ENCODE measurements at regions not wholly inside any gene's neighbourhood (a gene's known extent, or its start where the extent isn't known, plus 50 kb on each side); places are given as distances from the start of the nearest gene placed in this dataset.

- DNase-seq (ENCODE audit: low read depth) = no peak
- no peak overlapping the region for H3K4me3 ChIP-seq (ENCODE audit: low read depth, low read length)
- no peak for TF ChIP-seq CTCF (IDR thresholded peaks at IDR 0.05; ENCODE audit: insufficient read depth, low read depth, low read length, missing control alignments)
Observed at GRCh38 chr22:22084089-22084711, 101.6 kb upstream of the TOP3B start.

GRCh38 chr22:22082960-22083359 lies 100.4 kb upstream of the TOP3B start:
- no peak for DNase-seq (ENCODE audit: low read depth)
- no peak overlapping the region for H3K4me3 ChIP-seq (ENCODE audit: low read depth, low read length)
- no peak for TF ChIP-seq CTCF (IDR thresholded peaks at IDR 0.05; ENCODE audit: insufficient read depth, low read depth, low read length, missing control alignments)

GRCh38 chr22:22082229-22082835 lies 99.7 kb upstream of the TOP3B start:
- DNase-seq (ENCODE audit: low read depth) = no peak
- no peak for TF ChIP-seq CTCF (IDR thresholded peaks at IDR 0.05; ENCODE audit: insufficient read depth, low read depth, low read length, missing control alignments)
- no peak overlapping the region for H3K4me3 ChIP-seq (ENCODE audit: low read depth, low read length)

GRCh38 chr22:22080270-22080669 lies 97.7 kb upstream of the TOP3B start:
- no peak overlapping the region for H3K4me3 ChIP-seq (ENCODE audit: low read depth, low read length)
- DNase-seq (ENCODE audit: low read depth) = no peak
- no peak for TF ChIP-seq CTCF (IDR thresholded peaks at IDR 0.05; ENCODE audit: insufficient read depth, low read depth, low read length, missing control alignments)

- no peak overlapping the region for H3K4me3 ChIP-seq (ENCODE audit: low read depth, low read length)
- no peak for TF ChIP-seq CTCF (IDR thresholded peaks at IDR 0.05; ENCODE audit: insufficient read depth, low read depth, low read length, missing control alignments)
- no peak for DNase-seq (ENCODE audit: low read depth)
Observed at GRCh38 chr22:22079404-22080148, 97.0 kb upstream of the TOP3B start.

GRCh38 chr22:22078329-22078728 lies 95.7 kb upstream of the TOP3B start:
- TF ChIP-seq CTCF (IDR thresholded peaks at IDR 0.05; ENCODE audit: insufficient read depth, low read depth, low read length, missing control alignments) = no peak
- H3K4me3 ChIP-seq (ENCODE audit: low read depth, low read length) = no peak overlapping the region
- no peak for DNase-seq (ENCODE audit: low read depth)

Measured in GM12865 (cell line).